ENCODE measurements at regions not wholly inside any gene's neighbourhood (a gene's known extent, or its start where the extent isn't known, plus 50 kb on each side); places are given as distances from the start of the nearest gene placed in this dataset.

DNA sequence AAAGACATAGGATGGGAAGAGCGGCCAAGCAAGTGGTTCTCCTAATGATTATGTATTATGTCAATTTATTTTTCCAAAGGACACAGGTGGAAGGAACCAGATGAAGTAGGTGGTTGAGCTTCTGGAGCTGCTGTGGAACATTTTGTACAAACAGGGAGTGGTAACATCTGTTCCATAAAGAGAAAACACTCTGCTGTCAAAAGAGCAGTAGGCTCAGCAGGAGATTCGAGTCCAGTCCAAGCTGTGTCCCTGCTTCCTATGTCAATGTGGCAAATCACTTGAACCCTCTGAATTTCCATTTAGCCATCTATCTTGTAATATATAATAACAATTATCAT, 448.0 kb upstream of the ANKRD30A start:
- no peak for TF ChIP-seq POLR2A (IDR thresholded peaks at IDR 0.05)
- TF ChIP-seq, protein P1, sequence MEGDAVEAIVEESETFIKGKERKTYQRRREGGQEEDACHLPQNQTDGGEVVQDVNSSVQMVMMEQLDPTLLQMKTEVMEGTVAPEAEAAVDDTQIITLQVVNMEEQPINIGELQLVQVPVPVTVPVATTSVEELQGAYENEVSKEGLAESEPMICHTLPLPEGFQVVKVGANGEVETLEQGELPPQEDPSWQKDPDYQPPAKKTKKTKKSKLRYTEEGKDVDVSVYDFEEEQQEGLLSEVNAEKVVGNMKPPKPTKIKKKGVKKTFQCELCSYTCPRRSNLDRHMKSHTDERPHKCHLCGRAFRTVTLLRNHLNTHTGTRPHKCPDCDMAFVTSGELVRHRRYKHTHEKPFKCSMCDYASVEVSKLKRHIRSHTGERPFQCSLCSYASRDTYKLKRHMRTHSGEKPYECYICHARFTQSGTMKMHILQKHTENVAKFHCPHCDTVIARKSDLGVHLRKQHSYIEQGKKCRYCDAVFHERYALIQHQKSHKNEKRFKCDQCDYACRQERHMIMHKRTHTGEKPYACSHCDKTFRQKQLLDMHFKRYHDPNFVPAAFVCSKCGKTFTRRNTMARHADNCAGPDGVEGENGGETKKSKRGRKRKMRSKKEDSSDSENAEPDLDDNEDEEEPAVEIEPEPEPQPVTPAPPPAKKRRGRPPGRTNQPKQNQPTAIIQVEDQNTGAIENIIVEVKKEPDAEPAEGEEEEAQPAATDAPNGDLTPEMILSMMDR (IDR thresholded peaks at IDR 0.05), result no peak
